GM12878 (cell line): ENCODE measurements at regions not wholly inside any gene's neighbourhood (a gene's known extent, or its start where the extent isn't known, plus 50 kb on each side); places are given as distances from the start of the nearest gene placed in this dataset.

Source experiments
- ATAC-seq: fragments of 200-7000 bp; cut with Tn5 transposase; 3 replicates; pipeline ENCODE4 v1.9.1; 2020; ENCODE audit warnings: mild to moderate bottlenecking, moderate library complexity
- BruUV-seq: library from RNA; stranded (reverse); fragments of 400-500 nt; replicated peaks from 2 replicates; lab custom pipeline; 2021; lab: Mats Ljungman, UMichigan
- CTCF ChIA-PET: fragments of 300-600 bp; sonication (Branson Sonifier 250); formaldehyde crosslinking; extraction: SDS; loops from one replicate; lab custom pipeline; 2021; ENCODE audit warnings: inconsistent platforms; lab: Yijun Ruan, JAX
- POLR2A ChIA-PET: fragments of 350-600 bp; formaldehyde crosslinking; extraction: SDS; loops from one replicate; lab custom pipeline; 2021; ENCODE audit warnings: inconsistent platforms; lab: Charles Lee
- RAD21 ChIA-PET: fragments of 300-600 bp; sonication (Branson Sonifier 250); formaldehyde crosslinking; loops from one replicate; lab custom pipeline; 2023; ENCODE audit warnings: antibody characterized with exemption; ENCODE audit not compliant: unreplicated experiment; lab: Charles Lee
- SMC1A ChIA-PET: fragments of 300-600 bp; sonication (Branson Sonifier 250); formaldehyde crosslinking; loops from one replicate; lab custom pipeline; 2023; ENCODE audit not compliant: unreplicated experiment, uncharacterized antibody; lab: Charles Lee
- DNase-seq: peaks from one replicate; pipeline ENCODE4 v3.0.0-alpha.2; 2011; ENCODE audit warnings: low read depth, low spot score
- FAIRE-seq: peaks from 3 replicates; lab custom pipeline; 2011; peaks lifted over from hg19 to GRCh38; lab: Jason Lieb, UNC
- H2AFZ ChIP-seq: 2 replicates; pipeline ENCODE4 v1.6.0; 2011; ENCODE audit warnings: low read depth, low read length, control low read depth; ENCODE audit not compliant: control insufficient read depth
- H3K27ac ChIP-seq: 2 replicates; pipeline ENCODE4 v1.5.1; 2011; ENCODE audit warnings: control low read depth; ENCODE audit not compliant: control insufficient read depth, insufficient read depth
- H3K27me3 ChIP-seq, 2 experiments: replicated peaks in 1 of 2; 2 replicates each; pipeline versions ENCODE4 v1.6.0 to v1.6.1; 2011; ENCODE audit warnings: low read length in 1 of 2; ENCODE audit not compliant: control insufficient read depth in 2 of 2, insufficient read depth in 2 of 2
- H3K36me3 ChIP-seq, 2 experiments: 2 replicates each; pipeline ENCODE4 v1.5.1; 2011; ENCODE audit warnings: low read length in 1 of 2; ENCODE audit not compliant: control insufficient read depth in 2 of 2, insufficient read depth in 2 of 2
- H3K4me1 ChIP-seq: 2 replicates; pipeline ENCODE4 v1.6.1; 2011; ENCODE audit warnings: mild to moderate bottlenecking, low read length, moderate library complexity, mixed read lengths; ENCODE audit not compliant: control insufficient read depth, insufficient read depth
- H3K4me2 ChIP-seq: 2 replicates; pipeline ENCODE4 v1.6.0; 2011; ENCODE audit warnings: control low read depth; ENCODE audit not compliant: control insufficient read depth, insufficient read depth
- H3K4me3 ChIP-seq: fragments of 200-600 bp; sonication (generic); 2 replicates; pipeline ENCODE4 v1.5.1; 2016
- H3K79me2 ChIP-seq: 2 replicates; pipeline ENCODE4 v1.6.0; 2011; ENCODE audit warnings: low read length; ENCODE audit not compliant: control insufficient read depth, insufficient read depth
- H3K9ac ChIP-seq: 2 replicates; pipeline ENCODE4 v1.8.0; 2011; ENCODE audit warnings: low read length, control low read depth, mixed read lengths; ENCODE audit not compliant: control insufficient read depth, insufficient read depth
- H3K9me3 ChIP-seq: replicated peaks from 3 replicates; pipeline ENCODE4 v1.5.1; 2011; ENCODE audit warnings: mild to moderate bottlenecking, low read length; ENCODE audit not compliant: control insufficient read depth, insufficient read depth
- H4K20me1 ChIP-seq: 2 replicates; pipeline ENCODE4 v1.6.0; 2011; ENCODE audit not compliant: control insufficient read depth, insufficient read depth
- GABPA ChIP-seq: IDR thresholded peaks from 2 replicates; pipeline ENCODE4 v1.6.1; 2014; ENCODE audit warnings: antibody characterized with exemption, low read depth, mild to moderate bottlenecking, inconsistent platforms
- MXI1 ChIP-seq: fragments of 150-350 bp; IDR thresholded peaks from 2 replicates; pipeline ENCODE4 v1.6.1; 2011; ENCODE audit warnings: low read depth, mild to moderate bottlenecking, inconsistent platforms, low read length, improper control_type of control experiment
- MYB ChIP-seq: fragments of 150-350 bp; IDR thresholded peaks from 2 replicates; pipeline ENCODE4 v1.6.1; 2014; ENCODE audit warnings: mild to moderate bottlenecking, low read depth, low read length, borderline replicate concordance
- NFYA ChIP-seq: IDR thresholded peaks from 2 replicates; pipeline ENCODE4 v1.6.1; 2011; ENCODE audit warnings: low read depth, mild to moderate bottlenecking, low read length, improper control_type of control experiment, borderline replicate concordance
- PAX8 ChIP-seq: fragments of 450-650 bp; IDR thresholded peaks from 2 replicates; pipeline ENCODE4 v1.6.1; 2017; ENCODE audit warnings: mild to moderate bottlenecking, moderate library complexity
- POLR2AphosphoS2 ChIP-seq: IDR thresholded peaks from 2 replicates; pipeline ENCODE4 v1.6.1; 2011; ENCODE audit warnings: low read depth, mild to moderate bottlenecking, low read length, improper control_type of control experiment, moderate library complexity
- RCOR1 ChIP-seq: conservative IDR thresholded peaks from 2 replicates; pipeline ENCODE4 v1.6.1; 2012; ENCODE audit warnings: low read depth, low read length, improper control_type of control experiment
- SMARCA5 ChIP-seq: fragments of 450-650 bp; IDR thresholded peaks from 2 replicates; pipeline ENCODE4 v1.6.1; 2017; ENCODE audit warnings: mild to moderate bottlenecking
- SREBF2 ChIP-seq: IDR thresholded peaks from 2 replicates; pipeline ENCODE4 v1.6.1; 2012; ENCODE audit warnings: mild to moderate bottlenecking, low read length
- TCF7 ChIP-seq: IDR thresholded peaks from 2 replicates; pipeline ENCODE4 v1.6.1; 2014; ENCODE audit warnings: antibody characterized with exemption, borderline replicate concordance
- YY1 ChIP-seq: IDR thresholded peaks from 2 replicates; pipeline ENCODE4 v1.6.1; 2011; ENCODE audit warnings: low read depth, mild to moderate bottlenecking, low read length
- WGBS: methylation state at CpG from one replicate; pipeline ENCODE4 v1.1.6; 2016; ENCODE audit warnings: low lambda C conversion rate; ENCODE audit not compliant: insufficient replicate concordance, insufficient coverage; ENCODE audit errors: missing lambda C conversion rate; 5-methylcytosine and 5-hydroxymethylcytosine counted together
- in situ Hi-C: fragments of 300-500 bp; cut with MboI; formaldehyde crosslinking; loops from 9 replicates; pipeline ENCODE4 v1.14.3; 2018; ENCODE audit warnings: mixed read lengths
- intact Hi-C: fragments of 100-400 bp; cut with micrococcal nuclease; formaldehyde crosslinking; loops from one replicate; pipeline ENCODE4 v1.14.2; 2022; ENCODE audit not compliant: unreplicated experiment
- TF ChIP-seq, protein P1 (sequence below): fragments of 450-650 bp; IDR thresholded peaks from 2 replicates; pipeline ENCODE4 v1.6.1; 2017; ENCODE audit warnings: mild to moderate bottlenecking, moderate library complexity
- TF ChIP-seq, protein P2 (sequence below): IDR thresholded peaks from 2 replicates; pipeline ENCODE4 v1.6.1; 2011; ENCODE audit warnings: low read depth, low read length, improper control_type of control experiment, borderline replicate concordance
- TF ChIP-seq, protein P3 (sequence below): fragments of 450-650 bp; IDR thresholded peaks from 2 replicates; pipeline ENCODE4 v1.6.1; 2016; ENCODE audit warnings: mild to moderate bottlenecking

DNA sequence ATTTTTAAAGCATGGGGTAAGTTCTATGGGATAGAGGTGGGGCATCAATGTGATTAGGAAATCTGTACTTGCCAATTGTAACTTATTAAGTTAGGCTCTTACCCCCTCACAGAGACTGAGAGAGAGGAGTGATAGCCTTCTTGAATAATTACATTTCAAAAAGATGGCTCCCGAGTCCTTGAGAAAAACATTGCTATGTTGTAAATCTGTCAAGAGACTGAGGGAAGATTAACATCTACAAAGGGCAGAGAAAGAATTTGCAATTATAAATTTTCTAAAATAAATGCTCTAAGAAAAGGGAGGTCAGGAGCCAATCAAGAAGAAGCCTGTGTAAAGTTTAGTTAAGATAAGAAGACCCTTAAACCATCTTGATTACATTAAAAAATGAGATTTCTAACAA is 1570.8 kb downstream of the OLFM4 start (continued):
- TF ChIP-seq NFYA: no peak
- TF ChIP-seq SMARCA5: no peak

DNA sequence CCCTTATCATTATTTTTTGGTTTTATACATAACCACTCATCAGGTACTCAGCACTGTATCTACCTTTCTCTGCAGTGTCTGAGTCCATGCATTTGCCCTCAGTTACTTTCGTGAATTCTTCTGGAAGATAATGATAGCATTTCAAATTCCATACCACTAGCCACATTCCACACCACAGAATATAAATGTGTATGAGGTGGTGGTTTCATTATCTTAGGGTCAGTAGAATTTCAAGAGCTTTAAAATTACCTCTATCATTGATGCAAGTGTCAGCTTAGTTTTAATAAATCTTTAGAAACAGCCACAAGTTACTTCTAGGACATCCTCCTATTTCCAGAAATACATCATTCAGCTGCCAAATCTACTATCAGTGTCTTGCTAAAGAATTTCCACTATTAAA is 1578.3 kb downstream of the OLFM4 start:
- Histone ChIP-seq H3K4me2 (no peak overlapping the region), H2AFZ (no peak overlapping the region), H3K79me2 (no peaks in the 10 kb centered on the region), H3K27ac (no peak overlapping the region), H3K4me1 (no peaks in the 10 kb centered on the region), H3K9ac (no peak overlapping the region), H3K9me3 (no peaks in the 10 kb centered on the region), H4K20me1 (no peaks in the 10 kb centered on the region), H3K4me3 (no peak overlapping the region), H3K27me3 (no peaks in the 10 kb centered on the region), H3K36me3 (no peaks in the 10 kb centered on the region)
- DNase-seq (no peak), ATAC-seq (no peak), FAIRE-seq (no peak)
- RAD21 ChIA-PET: no interaction called here
- SMC1A ChIA-PET: no interaction called here
- POLR2A ChIA-PET: no interaction called here
- in situ Hi-C loops (no loop called here), intact Hi-C loops (no loop called here)
- 5% methylated on average over 1 of the region's 1 CpG for WGBS
- CTCF ChIA-PET: no interaction called here
- TF ChIP-seq GABPA (no peak), SREBF2 (no peak), MXI1 (no peak), TCF7 (no peak), PAX8 (no peak), MYB (no peak), RCOR1 (no peak), POLR2AphosphoS2 (no peak), YY1 (no peak), NFYA (no peak)
- TF ChIP-seq, protein P1, sequence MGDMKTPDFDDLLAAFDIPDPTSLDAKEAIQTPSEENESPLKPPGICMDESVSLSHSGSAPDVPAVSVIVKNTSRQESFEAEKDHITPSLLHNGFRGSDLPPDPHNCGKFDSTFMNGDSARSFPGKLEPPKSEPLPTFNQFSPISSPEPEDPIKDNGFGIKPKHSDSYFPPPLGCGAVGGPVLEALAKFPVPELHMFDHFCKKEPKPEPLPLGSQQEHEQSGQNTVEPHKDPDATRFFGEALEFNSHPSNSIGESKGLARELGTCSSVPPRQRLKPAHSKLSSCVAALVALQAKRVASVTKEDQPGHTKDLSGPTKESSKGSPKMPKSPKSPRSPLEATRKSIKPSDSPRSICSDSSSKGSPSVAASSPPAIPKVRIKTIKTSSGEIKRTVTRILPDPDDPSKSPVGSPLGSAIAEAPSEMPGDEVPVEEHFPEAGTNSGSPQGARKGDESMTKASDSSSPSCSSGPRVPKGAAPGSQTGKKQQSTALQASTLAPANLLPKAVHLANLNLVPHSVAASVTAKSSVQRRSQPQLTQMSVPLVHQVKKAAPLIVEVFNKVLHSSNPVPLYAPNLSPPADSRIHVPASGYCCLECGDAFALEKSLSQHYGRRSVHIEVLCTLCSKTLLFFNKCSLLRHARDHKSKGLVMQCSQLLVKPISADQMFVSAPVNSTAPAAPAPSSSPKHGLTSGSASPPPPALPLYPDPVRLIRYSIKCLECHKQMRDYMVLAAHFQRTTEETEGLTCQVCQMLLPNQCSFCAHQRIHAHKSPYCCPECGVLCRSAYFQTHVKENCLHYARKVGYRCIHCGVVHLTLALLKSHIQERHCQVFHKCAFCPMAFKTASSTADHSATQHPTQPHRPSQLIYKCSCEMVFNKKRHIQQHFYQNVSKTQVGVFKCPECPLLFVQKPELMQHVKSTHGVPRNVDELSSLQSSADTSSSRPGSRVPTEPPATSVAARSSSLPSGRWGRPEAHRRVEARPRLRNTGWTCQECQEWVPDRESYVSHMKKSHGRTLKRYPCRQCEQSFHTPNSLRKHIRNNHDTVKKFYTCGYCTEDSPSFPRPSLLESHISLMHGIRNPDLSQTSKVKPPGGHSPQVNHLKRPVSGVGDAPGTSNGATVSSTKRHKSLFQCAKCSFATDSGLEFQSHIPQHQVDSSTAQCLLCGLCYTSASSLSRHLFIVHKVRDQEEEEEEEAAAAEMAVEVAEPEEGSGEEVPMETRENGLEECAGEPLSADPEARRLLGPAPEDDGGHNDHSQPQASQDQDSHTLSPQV: no peak
- TF ChIP-seq, protein P2, sequence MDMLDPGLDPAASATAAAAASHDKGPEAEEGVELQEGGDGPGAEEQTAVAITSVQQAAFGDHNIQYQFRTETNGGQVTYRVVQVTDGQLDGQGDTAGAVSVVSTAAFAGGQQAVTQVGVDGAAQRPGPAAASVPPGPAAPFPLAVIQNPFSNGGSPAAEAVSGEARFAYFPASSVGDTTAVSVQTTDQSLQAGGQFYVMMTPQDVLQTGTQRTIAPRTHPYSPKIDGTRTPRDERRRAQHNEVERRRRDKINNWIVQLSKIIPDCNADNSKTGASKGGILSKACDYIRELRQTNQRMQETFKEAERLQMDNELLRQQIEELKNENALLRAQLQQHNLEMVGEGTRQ: no peak
- TF ChIP-seq, protein P3, sequence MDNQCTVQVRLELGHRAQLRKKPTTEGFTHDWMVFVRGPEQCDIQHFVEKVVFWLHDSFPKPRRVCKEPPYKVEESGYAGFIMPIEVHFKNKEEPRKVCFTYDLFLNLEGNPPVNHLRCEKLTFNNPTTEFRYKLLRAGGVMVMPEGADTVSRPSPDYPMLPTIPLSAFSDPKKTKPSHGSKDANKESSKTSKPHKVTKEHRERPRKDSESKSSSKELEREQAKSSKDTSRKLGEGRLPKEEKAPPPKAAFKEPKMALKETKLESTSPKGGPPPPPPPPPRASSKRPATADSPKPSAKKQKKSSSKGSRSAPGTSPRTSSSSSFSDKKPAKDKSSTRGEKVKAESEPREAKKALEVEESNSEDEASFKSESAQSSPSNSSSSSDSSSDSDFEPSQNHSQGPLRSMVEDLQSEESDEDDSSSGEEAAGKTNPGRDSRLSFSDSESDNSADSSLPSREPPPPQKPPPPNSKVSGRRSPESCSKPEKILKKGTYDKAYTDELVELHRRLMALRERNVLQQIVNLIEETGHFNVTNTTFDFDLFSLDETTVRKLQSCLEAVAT: no peak
- BruUV-seq: no TSS peak
